Smooth muscle cell (in vitro differentiated cells): ENCODE measurements at regions not wholly inside any gene's neighbourhood (a gene's known extent, or its start where the extent isn't known, plus 50 kb on each side); places are given as distances from the start of the nearest gene placed in this dataset.
A peak's percentile ranks its signal among the peaks of the same experiment; 100 is the strongest.

Experiments used
- DNase-seq: peaks from one replicate; lab custom pipeline; 2025; ENCODE audit not compliant: unreplicated experiment; lab: John Stamatoyannopoulos, UW
- H2AFZ ChIP-seq: fragments of 200-600 bp; sonication (generic); 2 replicates; pipeline ENCODE4 v1.6.0; 2016; ENCODE audit warnings: antibody characterized with exemption, low read depth, mild to moderate bottlenecking
- H3F3A ChIP-seq: fragments of 200-600 bp; sonication (generic); 2 replicates; pipeline ENCODE4 v1.6.0; 2017; ENCODE audit warnings: antibody characterized with exemption, low read depth
- H3K27ac ChIP-seq: fragments of 200-600 bp; sonication (generic); 2 replicates; pipeline ENCODE4 v1.5.1; 2016; ENCODE audit warnings: low read depth, mild to moderate bottlenecking
- H3K27me3 ChIP-seq: fragments of 200-600 bp; sonication (generic); 2 replicates; pipeline ENCODE4 v1.6.1; 2016; ENCODE audit warnings: low read depth, mild to moderate bottlenecking
- H3K36me3 ChIP-seq: fragments of 200-600 bp; sonication (generic); 2 replicates; pipeline ENCODE4 v1.5.1; 2016; ENCODE audit warnings: low read depth
- H3K4me1 ChIP-seq: fragments of 200-600 bp; sonication (generic); 2 replicates; pipeline ENCODE4 v1.5.1; 2016; ENCODE audit warnings: low read depth
- H3K4me2 ChIP-seq: fragments of 200-600 bp; sonication (generic); 2 replicates; pipeline ENCODE4 v1.6.0; 2016; ENCODE audit warnings: mild to moderate bottlenecking
- H3K4me3 ChIP-seq: fragments of 200-600 bp; sonication (generic); 2 replicates; pipeline ENCODE4 v1.5.1; 2016; ENCODE audit warnings: mild to moderate bottlenecking
- H3K79me2 ChIP-seq: fragments of 200-600 bp; sonication (generic); 2 replicates; pipeline ENCODE4 v1.6.0; 2016; ENCODE audit warnings: low read depth, mild to moderate bottlenecking
- H3K9ac ChIP-seq: fragments of 200-600 bp; sonication (generic); 2 replicates; pipeline ENCODE4 v1.6.0; 2016; ENCODE audit warnings: low read depth
- H3K9me3 ChIP-seq: fragments of 200-600 bp; sonication (generic); replicated peaks from 2 replicates; pipeline ENCODE4 v1.5.1; 2016; ENCODE audit warnings: low read depth
- H4K20me1 ChIP-seq: fragments of 200-600 bp; sonication (generic); 2 replicates; pipeline ENCODE4 v1.6.0; 2016; ENCODE audit warnings: low read depth
- CTCF ChIP-seq: fragments of 200-600 bp; sonication (generic); IDR thresholded peaks from 2 replicates; pipeline ENCODE4 v1.5.1; 2017; ENCODE audit warnings: borderline replicate concordance, mild to moderate bottlenecking, antibody characterized with exemption; ENCODE audit not compliant: insufficient read depth, poor library complexity, severe bottlenecking
- whole genome bisulfite sequencing: methylation state at CpG from one replicate; pipeline ENCODE4 v1.1.7; 2016; ENCODE audit warnings: low lambda C conversion rate; 5-methylcytosine and 5-hydroxymethylcytosine counted together

- Histone ChIP-seq H3K4me1 (peaks cover 21% of the 10 kb centered on the region), H3K4me3 (no peak overlapping the region), H3K27me3 (no peaks in the 10 kb centered on the region), H3K4me2 (no peak overlapping the region), H3K9ac (no peak overlapping the region), H3K9me3 (no peaks in the 10 kb centered on the region), H3K79me2 (no peaks in the 10 kb centered on the region), H3F3A (no peaks in the 10 kb centered on the region), H4K20me1 (no peaks in the 10 kb centered on the region), H2AFZ (no peak overlapping the region), H3K36me3 (no peaks in the 10 kb centered on the region), H3K27ac (no peak overlapping the region)
- no peak for DNase-seq
- 100% methylated on average over 1 of the region's 1 CpG for WGBS
- TF ChIP-seq CTCF, result no peak
These were observed 270.6 kb downstream of the SS18 start for GRCh38 chr18:25819746-25820363.

GRCh38 chr18:25818505-25818904, 271.9 kb downstream of the SS18 start:
- H3K36me3 ChIP-seq, result no peaks in the 10 kb centered on the region
- no peaks in the 10 kb centered on the region for H3K79me2 ChIP-seq
- no peaks in the 10 kb centered on the region for H4K20me1 ChIP-seq
- H3K27ac ChIP-seq, result no peak overlapping the region
- no peaks in the 10 kb centered on the region for H3K27me3 ChIP-seq
- TF ChIP-seq CTCF, result no peak
- 93% methylated on average over 6 of the region's 6 CpGs for WGBS
- no peak overlapping the region for H2AFZ ChIP-seq
- peaks cover 14% of the 10 kb centered on the region for H3K4me1 ChIP-seq
- H3F3A ChIP-seq, result no peaks in the 10 kb centered on the region
- DNase-seq, result no peak
- H3K4me3 ChIP-seq, result no peak overlapping the region
- no peaks in the 10 kb centered on the region for H3K9me3 ChIP-seq
- H3K9ac ChIP-seq, result no peak overlapping the region
- no peak overlapping the region for H3K4me2 ChIP-seq

GRCh38 chr18:25817546-25818237, 272.7 kb downstream of the SS18 start:
- no peak overlapping the region for H3K27ac ChIP-seq
- H3K4me2 ChIP-seq, result no peak overlapping the region
- no peak overlapping the region for H3K4me3 ChIP-seq
- H3K36me3 ChIP-seq, result no peaks in the 10 kb centered on the region
- no peak for TF ChIP-seq CTCF
- H4K20me1 ChIP-seq, result no peaks in the 10 kb centered on the region
- 65% methylated on average over 5 of the region's 5 CpGs for WGBS
- H3K79me2 ChIP-seq, result no peaks in the 10 kb centered on the region
- H3K27me3 ChIP-seq, result no peaks in the 10 kb centered on the region
- H3K4me1 ChIP-seq, result peaks cover 21% of the 10 kb centered on the region
- no peaks in the 10 kb centered on the region for H3F3A ChIP-seq
- DNase-seq, result no peak
- H3K9me3 ChIP-seq, result no peaks in the 10 kb centered on the region
- H2AFZ ChIP-seq, result no peak overlapping the region
- no peak overlapping the region for H3K9ac ChIP-seq

GRCh38 chr18:25815659-25816058, 274.8 kb downstream of the SS18 start:
- H3K9ac ChIP-seq, result peak overlapping the region; percentile 61
- no peaks in the 10 kb centered on the region for H3K9me3 ChIP-seq
- H3K36me3 ChIP-seq, result no peaks in the 10 kb centered on the region
- peak overlapping the region; percentile 36 for H2AFZ ChIP-seq
- H3K27ac ChIP-seq, result peak overlapping the region; percentile 82
- no peaks in the 10 kb centered on the region for H3K27me3 ChIP-seq
- no peaks in the 10 kb centered on the region for H4K20me1 ChIP-seq
- no peak overlapping the region for H3K4me3 ChIP-seq
- 29% methylated on average over 3 of the region's 3 CpGs for WGBS
- TF ChIP-seq CTCF, result no peak
- DNase-seq, result no peak
- no peaks in the 10 kb centered on the region for H3F3A ChIP-seq
- H3K79me2 ChIP-seq, result no peaks in the 10 kb centered on the region
- peaks cover 23% of the 10 kb centered on the region for H3K4me1 ChIP-seq
- peak overlapping the region; percentile 29 for H3K4me2 ChIP-seq
